HepG2 (cell line): ENCODE measurements at regions not wholly inside any gene's neighbourhood (a gene's known extent, or its start where the extent isn't known, plus 50 kb on each side); places are given as distances from the start of the nearest gene placed in this dataset.

Source experiments
- ATAC-seq: fragments of 200-7000 bp; cut with Tn5 transposase; 3 replicates; pipeline ENCODE4 v1.9.1; 2020; ENCODE audit warnings: mild to moderate bottlenecking, moderate library complexity
- BruUV-seq: library from RNA; stranded (reverse); fragments of 400-500 nt; replicated peaks from 2 replicates; lab custom pipeline; 2021; lab: Mats Ljungman, UMichigan
- CTCF ChIA-PET: fragments of 300-600 bp; formaldehyde crosslinking; extraction: SDS; loops from one replicate; lab custom pipeline; 2021; ENCODE audit warnings: low total read pairs, inconsistent platforms, low intra/inter-chr PET ratio; lab: Yijun Ruan, JAX
- POLR2A ChIA-PET: fragments of 350-600 bp; sonication (Branson Sonifier 250); formaldehyde crosslinking; loops from one replicate; lab custom pipeline; 2020; ENCODE audit warnings: antibody characterized with exemption, inconsistent platforms; lab: Yijun Ruan, JAX
- DNase-seq: peaks from one replicate; pipeline ENCODE4 v3.0.0-alpha.2; 2015; ENCODE audit warnings: low spot score
- FAIRE-seq: peaks from 3 replicates; lab custom pipeline; 2011; peaks lifted over from hg19 to GRCh38; lab: Jason Lieb, UNC
- H2AFZ ChIP-seq: one replicate; pipeline ENCODE4 v1.6.1; 2011; ENCODE audit warnings: low read length, inconsistent platforms
- H3K27ac ChIP-seq: fragments of 300-600 bp; 3 replicates; pipeline ENCODE4 v1.8.0; 2011; ENCODE audit warnings: mixed run types, mild to moderate bottlenecking, mixed read lengths, low read length, inconsistent platforms; ENCODE audit not compliant: insufficient read depth; ENCODE audit errors: extremely low read length
- H3K27me3 ChIP-seq, 2 experiments: fragments of 200-600 bp in 1 of 2; 2 replicates in 1 of 2; 3 replicates in 1 of 2; pipeline versions ENCODE4 v1.6.0 to v1.8.0; 2011; ENCODE audit warnings: low read length in 2 of 2, mild to moderate bottlenecking in 2 of 2, moderate library complexity in 2 of 2, inconsistent platforms in 1 of 2; ENCODE audit not compliant: insufficient read depth in 2 of 2, control insufficient read depth in 1 of 2
- H3K36me3 ChIP-seq, 2 experiments: fragments of 200-600 bp in 1 of 2; replicated peaks in 1 of 2; 2 replicates in 1 of 2; 3 replicates in 1 of 2; pipeline versions ENCODE4 v1.5.1 to v1.8.0; 2011; ENCODE audit warnings: low read length in 2 of 2, inconsistent platforms in 1 of 2; ENCODE audit not compliant: insufficient read depth in 2 of 2, control insufficient read depth in 1 of 2
- H3K4me1 ChIP-seq: 2 replicates; pipeline ENCODE4 v1.5.1; 2012; ENCODE audit warnings: low read length, inconsistent platforms; ENCODE audit not compliant: insufficient read depth
- H3K4me2 ChIP-seq: 2 replicates; pipeline ENCODE4 v1.6.0; 2011; ENCODE audit warnings: low read depth, low read length, inconsistent platforms
- H3K4me3 ChIP-seq, 3 experiments: fragments of 200-600 bp in 1 of 3; sonication (generic), shearing (Covaris generic) in 1 of 3; replicated peaks in 1 of 3; 2 replicates each; pipeline ENCODE4 v1.5.1; 2011 to 2016; ENCODE audit warnings: low read length in 3 of 3, inconsistent platforms in 2 of 3, low read depth in 2 of 3, mild to moderate bottlenecking in 2 of 3, control low read depth in 1 of 3, mixed read lengths in 1 of 3; ENCODE audit not compliant: insufficient read depth in 1 of 3
- H3K79me2 ChIP-seq: one replicate; pipeline ENCODE4 v1.6.1; 2011; ENCODE audit warnings: low read length, inconsistent platforms; ENCODE audit not compliant: insufficient read depth
- H3K9ac ChIP-seq: 2 replicates; pipeline ENCODE4 v1.6.0; 2011; ENCODE audit warnings: mild to moderate bottlenecking, low read depth, low read length, inconsistent platforms; ENCODE audit not compliant: insufficient read depth
- H3K9me3 ChIP-seq: 2 replicates; pipeline ENCODE4 v1.5.1; 2012; ENCODE audit warnings: mild to moderate bottlenecking, low read length
- H4K20me1 ChIP-seq: 2 replicates; pipeline ENCODE4 v1.6.0; 2011; ENCODE audit warnings: inconsistent platforms, mild to moderate bottlenecking, low read length, moderate library complexity; ENCODE audit not compliant: insufficient read depth
- CBFB ChIP-seq: sonication (generic); formaldehyde crosslinking; IDR thresholded peaks from 2 replicates; pipeline ENCODE4 v1.4.0; 2020; ENCODE audit warnings: missing genetic modification reagents
- CCAR2 ChIP-seq: fragments of 200-400 bp; formaldehyde crosslinking; optimal IDR thresholded peaks from 2 replicates; pipeline ENCODE3; 2018; ENCODE audit warnings: low read depth, mild to moderate bottlenecking, low read length, moderate library complexity
- MAF1 ChIP-seq: sonication (generic); formaldehyde crosslinking; IDR thresholded peaks from 2 replicates; pipeline ENCODE4 v1.5.0; 2020; ENCODE audit warnings: missing genetic modification reagents, borderline replicate concordance
- MTF2 ChIP-seq: sonication (generic); formaldehyde crosslinking; IDR thresholded peaks from 2 replicates; pipeline ENCODE4 v1.5.0; 2020; ENCODE audit warnings: missing genetic modification reagents, borderline replicate concordance
- PHF8 ChIP-seq: sonication (generic); formaldehyde crosslinking; IDR thresholded peaks from 2 replicates; pipeline ENCODE4 v1.5.0; 2020; ENCODE audit warnings: missing genetic modification reagents
- TFDP1 ChIP-seq: IDR thresholded peaks from 2 replicates; pipeline ENCODE4 v1.6.1; 2016; ENCODE audit warnings: missing compliant biosample characterization, missing genetic modification reagents, borderline replicate concordance
- ZBTB39 ChIP-seq: sonication (generic); formaldehyde crosslinking; IDR thresholded peaks from 2 replicates; pipeline ENCODE4 v1.5.0; 2020; ENCODE audit warnings: missing genetic modification reagents
- ZHX2 ChIP-seq, 2 experiments: sonication (generic) in 1 of 2; formaldehyde crosslinking in 1 of 2; IDR thresholded peaks; 2 replicates each; pipeline versions ENCODE4 v1.6.1 to v1.9.0; 2014 to 2022; ENCODE audit warnings: antibody characterized with exemption in 1 of 2, borderline replicate concordance in 1 of 2, inconsistent platforms in 1 of 2, low read depth in 1 of 2, missing genetic modification reagents in 1 of 2
- ZMYM2 ChIP-seq: sonication (generic); formaldehyde crosslinking; IDR thresholded peaks from 2 replicates; pipeline ENCODE4 v1.8.0; 2022; ENCODE audit warnings: mild to moderate bottlenecking, missing genetic modification reagents
- ZNF446 ChIP-seq: sonication (generic); formaldehyde crosslinking; IDR thresholded peaks from 2 replicates; pipeline ENCODE4 v1.5.0; 2020; ENCODE audit warnings: mild to moderate bottlenecking, missing genetic modification reagents
- ZNF691 ChIP-seq: sonication (generic); formaldehyde crosslinking; IDR thresholded peaks from 2 replicates; pipeline ENCODE4 v1.4.0; 2020; ENCODE audit warnings: missing genetic modification reagents, low read depth, mild to moderate bottlenecking, borderline replicate concordance
- WGBS: methylation state at CpG from one replicate; pipeline ENCODE4 v1.1.6; 2017; ENCODE audit warnings: low lambda C conversion rate; 5-methylcytosine and 5-hydroxymethylcytosine counted together
- in situ Hi-C: cut with HindIII; loops from 2 replicates; pipeline ENCODE4 v1.10.0; 2017; ENCODE audit warnings: low pct_unique_long_range_greater_than_20kb; ENCODE audit not compliant: extremely low pct_ligation_motif_present
- intact Hi-C: fragments of 100-400 bp; cut with micrococcal nuclease; formaldehyde crosslinking; loops from one replicate; pipeline ENCODE4 v1.10.0; 2022; ENCODE audit not compliant: unreplicated experiment

- H3K9me3 ChIP-seq: peaks cover 19% of the 10 kb centered on the region
- H3K4me1 ChIP-seq: no peaks in the 10 kb centered on the region
- FAIRE-seq: no peak
- no peak for ATAC-seq
- H4K20me1 ChIP-seq: no peaks in the 10 kb centered on the region
- WGBS: 4% methylated on average over 5 of the region's 5 CpGs
- no peaks in the 10 kb centered on the region for H3K79me2 ChIP-seq
- CTCF ChIA-PET: no interaction called here
- H2AFZ ChIP-seq: no peak overlapping the region
- no peaks in the 10 kb centered on the region for H3K27me3 ChIP-seq
- H3K9ac ChIP-seq: no peak overlapping the region
- POLR2A ChIA-PET: no interaction called here
- intact Hi-C loops: no loop called here
- H3K4me2 ChIP-seq: no peak overlapping the region
- H3K36me3 ChIP-seq: no peaks in the 10 kb centered on the region
- H3K4me3 ChIP-seq: no peak overlapping the region
- H3K27ac ChIP-seq: no peak overlapping the region
- no TSS peak for BruUV-seq
- DNase-seq: no peak
- TF ChIP-seq MTF2 (CRISPR knock-in tag) (no peak), CCAR2 (no peak), CBFB (CRISPR knock-in tag) (no peak), ZMYM2 (CRISPR knock-in tag) (no peak), ZHX2 (IDR thresholded peaks at IDR 0.05; ENCODE audit: low read depth) (no peak), ZHX2 (CRISPR knock-in tag; IDR thresholded peaks at IDR 0.05; ENCODE audit: borderline replicate concordance) (no peak), ZBTB39 (CRISPR knock-in tag) (no peak), TFDP1 (CRISPR knock-in tag) (no peak), ZNF691 (CRISPR knock-in tag) (no peak), MAF1 (CRISPR knock-in tag) (no peak), ZNF446 (CRISPR knock-in tag) (no peak), PHF8 (no peak)
- in situ Hi-C loops: no loop called here
Measured at GRCh38 chr14:101673873-101674272, 87.6 kb upstream of the PPP2R5C start.
